ENCODE measurements at regions not wholly inside any gene's neighbourhood (a gene's known extent, or its start where the extent isn't known, plus 50 kb on each side); places are given as distances from the start of the nearest gene placed in this dataset.
A peak's percentile ranks its signal among the peaks of the same experiment; 100 is the strongest.

GRCh38 chr6:8608737-8609136, 173.4 kb upstream of the SLC35B3 start:
- no peak for DNase-seq

- no peak for DNase-seq
These were observed 154.8 kb upstream of the SLC35B3 start for GRCh38 chr6:8589941-8590729.

GRCh38 chr6:8588176-8588575, 152.8 kb upstream of the SLC35B3 start:
- DNase-seq, result no peak

- no peak for DNase-seq
These were observed 147.9 kb upstream of the SLC35B3 start for GRCh38 chr6:8583291-8583690.

GRCh38 chr6:8579372-8579771, 144.0 kb upstream of the SLC35B3 start:
- DNase-seq, result no peak

- DNase-seq, result no peak
These were observed 142.7 kb upstream of the SLC35B3 start for GRCh38 chr6:8578006-8578405.

- DNase-seq, result no peak
These were observed 139.6 kb upstream of the SLC35B3 start for GRCh38 chr6:8574749-8575468.

GRCh38 chr6:8574311-8574710, 139.0 kb upstream of the SLC35B3 start:
- no peak for DNase-seq

- no peak for DNase-seq
These were observed 135.0 kb upstream of the SLC35B3 start for GRCh38 chr6:8570256-8570920.

- no peak for DNase-seq
These were observed 126.8 kb upstream of the SLC35B3 start for GRCh38 chr6:8562125-8562524.

GRCh38 chr6:8558953-8559352, 123.6 kb upstream of the SLC35B3 start:
- DNase-seq, result no peak

- DNase-seq, result no peak
These were observed 121.8 kb upstream of the SLC35B3 start for GRCh38 chr6:8557014-8557748.

- peak; percentile 47 for DNase-seq
These were observed 121.1 kb upstream of the SLC35B3 start for GRCh38 chr6:8556370-8557013.

- DNase-seq, result no peak
These were observed 116.6 kb upstream of the SLC35B3 start for GRCh38 chr6:8551993-8552392.

GRCh38 chr6:8551386-8551785, 116.0 kb upstream of the SLC35B3 start:
- no peak for DNase-seq

GRCh38 chr6:8549074-8549790, 113.9 kb upstream of the SLC35B3 start:
- DNase-seq, result no peak

- no peak for DNase-seq
These were observed 111.2 kb upstream of the SLC35B3 start for GRCh38 chr6:8546496-8546895.

- DNase-seq, result no peak
These were observed 110.0 kb upstream of the SLC35B3 start for GRCh38 chr6:8545336-8545735.

- no peak for DNase-seq
These were observed 108.4 kb upstream of the SLC35B3 start for GRCh38 chr6:8543714-8544113.

- no peak for DNase-seq
These were observed 104.1 kb upstream of the SLC35B3 start for GRCh38 chr6:8539453-8539852.

- DNase-seq, result no peak
These were observed 100.8 kb upstream of the SLC35B3 start for GRCh38 chr6:8536122-8536521.

- no peak for DNase-seq
These were observed 100.2 kb upstream of the SLC35B3 start for GRCh38 chr6:8535519-8535918.

All from NCI-H774 (cell line).